ENCODE measurements at regions not wholly inside any gene's neighbourhood (a gene's known extent, or its start where the extent isn't known, plus 50 kb on each side); places are given as distances from the start of the nearest gene placed in this dataset.

DNA sequence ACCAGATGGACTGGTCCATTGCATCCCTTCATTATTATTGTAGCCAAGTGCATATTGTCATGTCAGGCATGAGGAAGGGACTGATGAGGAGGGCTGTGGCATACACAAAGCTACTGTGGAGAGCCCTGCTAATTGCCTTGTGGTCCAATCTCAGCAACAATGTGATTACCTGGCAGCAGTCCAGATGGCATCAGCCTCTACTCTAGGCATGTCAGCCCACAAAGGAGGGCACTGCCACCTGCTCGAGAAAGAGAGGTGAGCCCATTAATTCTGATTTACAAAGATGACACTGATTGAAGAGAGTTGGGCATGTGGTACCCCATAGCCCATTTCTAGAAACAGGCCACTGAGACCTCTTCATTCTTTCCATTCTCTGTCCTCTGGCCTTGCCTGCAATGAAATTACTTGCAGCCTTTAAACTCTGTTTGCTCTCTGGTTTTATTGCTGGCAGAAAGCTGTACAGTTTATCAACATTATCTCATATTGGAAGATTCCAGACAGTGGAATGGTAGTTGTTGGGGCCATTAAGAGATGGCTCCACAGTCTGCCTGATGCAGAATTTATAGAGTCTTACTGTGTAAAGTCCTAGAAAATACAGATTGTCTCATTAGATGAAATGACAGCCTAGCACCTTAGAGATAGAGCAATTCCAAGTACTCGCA is 307.7 kb downstream of the ARPP21 start:
- no peak for DNase-seq (ENCODE audit: low spot score)

DNA sequence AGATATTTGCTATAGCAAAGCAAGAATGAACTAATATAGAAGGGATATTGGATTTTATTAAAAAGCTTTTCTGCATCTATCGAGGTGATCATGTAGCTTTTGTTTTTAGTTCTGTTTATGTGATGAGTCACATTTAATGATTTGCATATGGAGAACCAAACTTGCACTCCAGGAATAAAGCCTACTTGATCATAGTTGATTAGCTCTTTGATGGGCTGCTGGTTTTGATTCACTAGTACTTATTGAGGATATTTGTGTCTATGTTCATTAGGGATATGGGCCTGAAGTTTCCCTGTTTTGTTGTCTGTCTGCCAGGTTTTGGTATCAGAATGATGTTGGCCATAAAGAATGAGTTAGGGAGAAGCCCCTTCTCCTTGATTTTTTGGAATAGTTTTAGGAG is 310.7 kb downstream of the ARPP21 start:
- no peak for DNase-seq (ENCODE audit: low spot score)

DNA sequence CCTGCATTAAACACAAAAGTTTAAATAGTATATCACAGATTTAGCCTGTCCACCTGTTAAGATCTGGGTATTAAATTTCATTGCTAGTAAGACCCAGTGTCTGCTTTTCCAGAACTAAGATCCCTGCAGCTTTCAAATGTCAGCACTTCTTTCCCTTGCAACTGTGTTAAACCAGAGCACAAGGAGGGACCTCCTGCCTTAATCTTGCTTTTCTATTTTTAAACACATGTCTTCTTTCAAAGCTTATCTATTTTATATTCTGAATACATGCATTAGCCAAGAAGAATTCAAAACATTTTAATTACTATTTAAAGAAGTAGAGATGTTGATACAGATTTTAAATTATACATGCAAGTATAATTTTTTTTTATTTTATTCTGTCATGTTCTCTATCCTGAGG is 315.1 kb downstream of the ARPP21 start:
- no peak for DNase-seq (ENCODE audit: low spot score)

DNA sequence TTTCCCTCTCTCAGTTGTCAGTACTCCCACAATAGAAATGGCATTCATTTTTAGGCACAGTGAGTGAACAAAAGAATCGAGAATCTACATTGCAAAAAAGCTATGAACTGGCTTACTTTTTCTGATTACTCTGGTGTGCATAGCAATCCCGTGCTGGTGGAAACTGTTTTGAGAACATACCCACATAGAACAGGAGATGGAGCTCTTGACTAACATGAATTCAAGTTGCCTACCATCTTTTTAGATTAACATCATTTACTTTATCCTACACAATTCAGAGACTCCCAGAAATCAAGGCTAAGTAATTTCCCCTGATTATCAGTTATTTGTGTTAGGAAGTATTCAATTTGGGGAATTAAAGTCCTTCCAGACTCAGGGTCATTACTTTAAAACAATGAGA is 326.6 kb downstream of the ARPP21 start:
- peak; percentile 59 for DNase-seq (ENCODE audit: low spot score)

DNA sequence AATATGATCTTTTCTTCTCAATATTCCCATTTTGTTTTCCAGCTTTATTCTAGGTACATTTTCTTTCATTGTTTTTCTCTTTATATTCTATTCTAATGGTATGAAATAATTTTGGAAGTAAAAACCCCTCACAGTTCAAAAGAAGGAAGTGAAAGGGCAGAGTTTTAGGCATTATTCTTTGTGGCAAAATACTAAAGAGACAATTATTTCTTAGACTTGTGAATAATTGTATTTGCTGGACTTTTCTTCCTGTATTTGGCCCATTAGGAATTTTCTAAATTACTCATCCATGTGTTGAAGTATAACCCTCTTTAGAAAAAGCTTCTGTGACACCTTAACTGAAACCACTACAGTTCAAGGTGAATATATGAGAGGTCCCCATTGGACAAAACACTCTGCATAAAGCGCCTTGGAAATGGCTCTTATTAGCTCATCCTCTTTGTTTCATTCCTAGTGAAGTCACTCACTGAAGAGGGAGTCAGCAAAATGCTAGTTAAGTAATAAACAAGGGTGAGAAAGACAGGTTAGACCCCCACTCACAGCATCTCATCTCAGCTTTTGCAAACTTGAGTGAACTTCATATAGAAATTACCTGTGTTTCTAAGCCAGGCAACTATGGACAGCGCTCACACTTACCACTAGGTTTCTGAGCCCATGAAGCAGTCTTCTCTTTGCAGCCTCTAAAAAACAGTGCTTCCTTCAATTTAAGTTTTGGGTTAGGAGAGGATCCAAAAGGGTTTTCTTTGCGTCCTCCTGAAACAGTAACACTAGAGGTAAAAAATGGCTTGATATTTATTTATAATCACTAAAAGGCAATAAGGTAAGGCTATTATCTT is 327.5 kb downstream of the ARPP21 start:
- DNase-seq (ENCODE audit: low spot score) = no peak

DNA sequence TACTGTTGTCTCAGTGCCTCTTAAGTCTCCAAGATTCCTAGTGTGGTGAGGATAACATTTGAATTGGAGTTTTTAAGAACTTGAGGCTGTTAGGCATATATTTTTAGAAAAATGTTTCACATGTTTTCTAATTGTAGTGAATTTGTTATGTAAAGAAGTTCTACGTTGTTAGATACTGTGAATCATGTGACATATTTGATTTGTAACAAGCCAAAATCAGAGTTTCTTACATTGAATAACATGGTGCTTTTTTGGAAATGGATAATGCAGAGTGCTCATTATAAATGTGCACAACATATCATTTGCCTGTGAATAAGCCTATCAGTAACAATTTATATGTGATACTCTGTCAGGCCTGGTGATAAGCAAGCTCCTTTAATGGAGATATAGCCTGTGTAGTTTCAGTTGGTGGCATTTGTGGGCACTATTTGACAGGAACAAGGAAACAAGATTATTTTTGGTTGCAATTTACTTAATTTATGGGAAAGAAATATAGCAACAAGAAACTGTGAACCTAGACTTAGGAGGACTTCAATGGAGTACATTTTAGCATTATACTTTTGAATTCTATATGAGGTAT is 328.8 kb downstream of the ARPP21 start:
- no peak for DNase-seq (ENCODE audit: low spot score)

DNA sequence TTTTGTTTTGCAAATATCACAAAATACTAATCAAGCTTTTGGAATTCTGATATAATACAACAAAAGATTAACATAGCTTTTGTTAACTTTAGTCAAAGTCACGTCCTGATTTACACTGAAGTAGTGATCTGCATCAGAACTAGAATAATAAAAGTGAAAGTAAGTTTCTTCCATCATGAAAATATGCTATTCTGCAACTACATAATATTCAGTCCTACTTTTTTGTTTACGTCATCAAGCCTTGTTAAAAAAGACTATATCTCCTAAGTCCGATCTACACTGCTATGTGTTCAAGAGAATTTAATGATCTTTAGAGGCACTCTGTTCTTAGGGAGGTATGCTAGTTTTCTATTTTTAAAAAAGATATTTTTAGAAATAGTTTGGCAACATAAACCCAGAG is 330.1 kb downstream of the ARPP21 start:
- no peak for DNase-seq (ENCODE audit: low spot score)

DNA sequence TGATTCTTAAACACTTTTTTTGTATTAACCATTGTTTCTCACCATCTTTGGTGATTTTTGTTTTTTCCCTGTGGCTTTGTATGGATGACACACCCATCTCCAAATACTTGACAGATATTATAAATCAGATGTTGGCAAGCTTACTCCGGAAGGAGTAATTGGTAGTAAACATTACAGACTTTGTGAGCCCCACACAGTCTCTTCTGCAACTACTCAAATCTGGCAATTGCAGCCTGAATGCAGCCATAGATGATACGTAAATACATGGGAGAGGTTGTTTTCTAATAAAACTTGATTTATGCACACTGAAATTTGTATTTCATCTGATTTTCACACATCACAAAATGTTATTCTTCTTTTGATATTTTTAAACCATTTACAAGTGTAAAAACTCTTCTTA is 331.5 kb downstream of the ARPP21 start:
- no peak for DNase-seq (ENCODE audit: low spot score)

DNA sequence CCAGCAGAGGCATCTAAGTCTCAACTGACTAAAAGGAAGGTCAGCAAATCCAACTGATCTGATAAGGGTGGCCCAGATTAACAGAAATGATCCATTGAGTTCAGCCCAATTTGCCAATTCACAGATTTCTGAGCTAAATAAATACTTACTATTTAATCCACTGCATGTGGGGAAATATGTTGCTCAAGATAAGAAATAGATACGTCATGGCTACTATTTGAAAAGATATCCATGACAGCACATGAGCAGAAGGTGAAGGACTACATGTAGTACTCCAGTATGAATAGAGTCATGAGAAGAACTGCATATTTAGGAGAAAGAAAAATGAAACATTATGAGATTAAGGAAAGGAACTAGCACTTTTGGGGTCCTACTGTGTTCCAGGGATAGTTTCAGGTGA is 332.4 kb downstream of the ARPP21 start:
- no peak for DNase-seq (ENCODE audit: low spot score)

DNA sequence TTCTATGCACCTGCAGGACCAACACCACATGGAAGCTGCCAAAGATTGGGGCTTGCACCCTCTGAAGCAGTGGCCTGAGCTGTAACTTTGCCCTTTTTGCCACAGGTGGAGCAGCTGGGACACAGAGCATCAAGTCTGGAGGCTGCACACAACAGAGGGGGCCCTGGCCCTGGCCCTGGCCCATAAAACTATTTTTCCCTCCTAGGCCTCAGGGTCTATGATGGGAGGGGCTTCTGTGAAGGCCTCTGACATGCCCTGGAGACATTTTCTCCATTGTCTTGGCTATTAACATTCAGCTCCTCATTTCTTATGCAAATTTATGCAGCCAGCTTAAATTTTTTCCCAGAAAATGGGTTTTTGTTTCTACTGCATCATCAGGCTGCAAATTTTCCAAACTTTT is 335.5 kb downstream of the ARPP21 start:
- DNase-seq (ENCODE audit: low spot score) = no peak

DNA sequence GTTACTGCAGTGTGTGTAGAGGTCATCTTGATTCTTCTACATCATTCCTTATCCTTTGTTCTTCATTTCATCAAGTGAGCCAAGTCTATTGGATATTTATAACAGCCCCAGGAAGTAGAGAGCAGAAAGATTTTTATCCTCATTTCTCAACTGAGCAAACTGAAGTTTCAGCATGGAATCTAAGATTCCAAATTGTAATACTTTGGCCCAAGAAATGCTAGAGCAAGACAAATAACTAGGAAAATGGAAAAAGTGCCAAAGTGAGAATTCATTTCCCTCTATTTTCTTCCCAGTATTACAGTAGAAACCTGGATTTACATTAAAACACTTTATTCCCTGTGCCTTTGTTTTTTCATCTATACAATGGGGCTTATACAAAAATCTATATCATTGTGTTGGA is 346.8 kb downstream of the ARPP21 start:
- DNase-seq (ENCODE audit: low spot score) = no peak

DNA sequence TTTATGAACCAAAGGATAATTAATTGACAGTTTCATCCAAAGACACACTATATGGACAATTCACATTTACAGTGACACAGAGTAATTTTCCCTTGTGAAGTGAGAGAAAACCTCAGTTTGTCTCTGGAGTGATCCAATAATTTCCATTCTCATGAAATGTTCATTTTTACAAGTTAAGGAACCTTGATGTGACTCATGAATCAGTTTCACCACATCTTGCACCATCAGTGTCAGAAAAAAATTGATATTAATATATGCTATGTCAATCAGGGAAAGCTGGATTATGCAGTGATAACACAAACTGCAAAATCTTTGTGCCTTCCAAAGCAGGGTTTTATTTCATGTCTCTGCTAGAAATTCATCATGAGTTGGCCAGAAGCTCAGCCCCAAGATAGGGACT is 348.1 kb downstream of the ARPP21 start:
- peak; percentile 17 for DNase-seq (ENCODE audit: low spot score)

DNA sequence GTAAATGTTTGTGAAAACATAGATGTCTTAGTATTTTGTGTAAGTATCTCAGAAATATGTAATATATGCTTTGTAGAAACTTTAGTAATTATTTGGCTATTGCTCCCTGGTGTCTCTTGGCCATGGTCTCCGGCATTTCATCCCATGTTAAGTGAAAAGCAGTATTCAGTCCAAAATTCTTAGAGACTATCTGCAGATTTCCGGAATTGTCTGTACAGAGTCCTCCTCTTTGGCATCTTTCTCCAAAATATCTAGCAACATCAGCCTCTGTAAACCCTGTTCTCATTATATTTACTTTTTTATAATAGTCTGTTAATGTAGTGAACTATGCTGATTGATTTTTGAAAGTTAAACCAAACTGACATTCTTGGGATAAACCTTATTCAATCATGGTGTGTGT is 352.7 kb downstream of the ARPP21 start:
- no peak for DNase-seq (ENCODE audit: low spot score)

DNA sequence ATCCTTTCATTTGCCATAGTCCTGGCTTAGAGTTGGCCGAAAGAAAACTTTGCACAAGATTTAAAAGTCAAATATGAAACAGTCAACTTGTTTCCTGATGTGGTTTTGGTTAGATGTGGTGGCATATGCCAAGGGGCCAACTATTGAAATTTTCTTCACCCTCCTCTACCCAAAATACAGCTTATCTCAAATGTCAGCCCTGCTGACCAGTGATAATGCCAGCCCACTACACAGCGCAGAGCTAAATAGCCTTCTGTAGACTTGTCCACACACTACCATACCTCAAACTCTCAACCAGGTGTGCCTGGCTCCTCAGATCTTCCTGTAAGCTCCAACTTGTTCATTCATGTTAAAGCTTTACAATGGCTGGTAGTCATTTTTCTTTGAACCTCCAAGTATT is 368.5 kb upstream of the STAC start:
- DNase-seq (ENCODE audit: low spot score) = no peak

DNA sequence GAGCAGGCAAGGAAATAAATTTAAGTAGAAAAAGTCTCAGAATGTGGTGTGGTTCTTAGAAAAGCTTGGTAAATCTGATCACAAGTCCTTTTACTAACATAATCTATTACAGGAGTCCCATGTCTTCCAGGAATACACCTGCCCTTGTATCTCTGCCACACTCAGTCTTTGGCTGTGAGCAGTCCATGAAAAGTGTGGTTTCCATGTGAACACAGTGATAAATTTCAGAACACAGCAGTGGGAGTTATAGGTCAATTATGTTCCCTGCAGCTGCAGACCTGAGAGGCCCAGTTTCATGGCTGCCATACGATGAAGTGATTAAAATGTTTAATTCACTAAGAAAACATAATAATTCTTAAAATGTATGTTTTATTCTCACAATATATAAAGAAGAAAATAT is 366.9 kb upstream of the STAC start:
- no peak for DNase-seq (ENCODE audit: low spot score)

DNA sequence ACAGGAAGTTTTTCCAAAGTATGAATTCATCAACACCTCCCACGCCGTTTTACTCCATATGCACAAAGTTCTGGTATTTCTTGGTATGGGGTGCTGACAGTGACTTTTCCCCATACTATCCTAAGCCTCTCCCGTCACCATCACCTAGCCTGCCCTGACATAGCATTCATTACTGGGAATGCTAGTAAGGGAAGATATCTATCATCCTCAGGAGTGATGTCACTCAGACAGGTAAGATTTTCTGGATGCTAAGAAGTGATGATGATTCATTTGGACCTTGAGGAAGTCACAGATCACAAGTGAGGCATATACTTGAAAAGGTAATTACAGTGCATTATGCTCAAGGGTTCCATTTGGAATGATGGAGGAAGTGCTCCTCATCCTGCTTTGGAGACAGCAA is 355.1 kb upstream of the STAC start:
- DNase-seq (ENCODE audit: low spot score) = no peak

DNA sequence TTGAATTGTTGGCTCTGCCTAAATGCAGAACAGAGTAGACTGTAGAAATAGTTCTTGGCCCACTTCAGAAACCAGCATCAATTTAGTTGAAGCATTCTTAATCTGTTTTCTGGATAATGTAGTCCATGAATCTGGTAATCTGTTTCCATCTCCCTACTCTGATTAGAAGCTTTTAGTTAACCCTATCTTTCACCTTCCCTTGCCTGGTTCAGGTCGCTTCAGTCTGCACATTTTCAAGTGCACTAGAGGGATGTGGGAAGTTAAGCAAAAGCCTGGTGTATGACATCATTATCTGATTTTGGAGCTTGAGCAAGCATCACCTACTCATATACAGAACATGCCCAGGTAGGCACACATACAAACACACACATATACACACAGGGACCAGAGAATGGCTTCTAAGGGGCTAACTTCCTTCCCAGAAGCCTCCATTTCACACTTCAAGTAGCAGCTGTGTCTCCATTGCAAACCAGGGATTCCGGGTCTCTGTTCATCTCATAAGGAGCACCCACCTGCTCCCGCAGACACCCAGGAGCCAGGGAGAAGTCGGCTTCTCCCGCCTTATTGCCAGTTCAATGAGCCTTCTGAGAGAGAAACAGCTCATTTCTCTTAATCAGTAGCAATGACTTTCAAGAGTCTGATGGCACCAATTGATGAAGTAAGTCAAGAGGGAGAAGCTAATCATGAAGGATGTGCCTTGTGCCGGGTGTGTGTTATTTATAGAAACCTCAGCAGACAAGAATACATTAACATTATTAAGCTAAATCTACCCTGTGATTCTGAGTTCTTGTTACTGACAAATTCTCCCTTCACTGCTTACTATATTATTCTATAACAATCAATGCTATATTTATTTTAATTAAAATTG is 347.9 kb upstream of the STAC start:
- peak; percentile 1 for DNase-seq (ENCODE audit: low spot score)

DNA sequence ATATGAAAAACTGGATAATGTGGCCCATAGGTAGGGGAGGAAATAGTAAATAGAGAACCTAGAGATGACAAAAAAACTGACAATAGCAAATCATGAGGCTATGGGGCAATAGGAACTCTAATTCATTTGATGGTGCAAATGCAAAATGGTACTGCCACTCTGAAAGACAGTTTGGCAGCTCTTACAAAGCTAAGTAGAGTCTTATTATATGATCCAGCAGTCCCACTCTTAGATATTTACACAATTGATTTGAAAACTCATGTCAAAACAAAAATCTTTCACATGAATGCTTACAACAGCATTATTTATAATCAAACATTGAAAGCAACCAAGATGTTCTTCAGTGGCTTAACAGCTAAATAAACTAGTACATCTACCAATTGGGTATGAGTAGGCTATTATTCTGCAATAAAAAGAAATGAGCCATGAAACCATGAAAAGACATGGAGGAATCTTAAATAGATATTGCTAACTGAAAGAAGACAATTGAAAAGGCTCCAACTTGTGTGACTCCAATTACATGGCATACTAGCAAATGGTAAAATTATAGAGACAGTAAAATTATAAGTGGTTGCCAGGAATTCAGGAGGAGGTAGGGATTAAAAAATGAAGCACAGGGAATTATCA is 321.8 kb upstream of the STAC start:
- no peak for DNase-seq (ENCODE audit: low spot score)

DNA sequence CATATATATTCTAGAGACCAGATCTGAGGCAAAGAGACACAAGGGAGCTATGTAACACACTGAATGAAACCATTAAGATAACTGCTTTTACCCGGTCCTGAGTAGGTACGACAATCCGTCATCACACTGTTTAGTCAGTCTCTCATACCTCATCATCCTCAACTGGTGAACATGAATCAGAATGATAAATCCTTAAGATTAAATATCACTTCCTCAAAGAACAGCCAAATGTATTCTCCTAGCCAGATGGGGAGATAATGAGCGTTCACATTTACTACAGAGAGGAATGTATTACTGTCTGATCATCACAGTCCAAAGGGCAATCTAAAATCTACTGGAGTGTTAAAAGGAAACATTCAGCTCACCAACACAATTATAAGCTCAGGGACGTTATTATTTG is 319.4 kb upstream of the STAC start:
- no peak for DNase-seq (ENCODE audit: low spot score)

DNA sequence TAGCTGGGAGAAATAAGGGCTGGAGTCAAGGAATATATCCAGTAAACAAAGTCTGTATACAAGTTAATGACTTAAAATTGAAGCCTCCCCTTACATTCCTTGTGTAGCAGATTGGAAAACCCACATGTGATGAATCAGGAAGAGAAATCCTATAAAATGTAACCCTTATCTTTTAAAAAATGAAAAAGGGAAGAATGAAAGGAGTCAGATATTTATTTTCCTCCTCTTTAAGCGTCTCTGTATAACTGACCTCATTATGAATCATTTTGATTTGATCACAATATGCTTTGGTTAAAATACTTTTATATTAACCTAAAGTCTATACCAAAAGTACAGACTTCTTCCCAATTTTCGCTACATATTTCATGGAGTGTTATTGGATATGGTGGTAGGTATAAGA is 316.3 kb upstream of the STAC start:
- DNase-seq (ENCODE audit: low spot score) = no peak

DNA sequence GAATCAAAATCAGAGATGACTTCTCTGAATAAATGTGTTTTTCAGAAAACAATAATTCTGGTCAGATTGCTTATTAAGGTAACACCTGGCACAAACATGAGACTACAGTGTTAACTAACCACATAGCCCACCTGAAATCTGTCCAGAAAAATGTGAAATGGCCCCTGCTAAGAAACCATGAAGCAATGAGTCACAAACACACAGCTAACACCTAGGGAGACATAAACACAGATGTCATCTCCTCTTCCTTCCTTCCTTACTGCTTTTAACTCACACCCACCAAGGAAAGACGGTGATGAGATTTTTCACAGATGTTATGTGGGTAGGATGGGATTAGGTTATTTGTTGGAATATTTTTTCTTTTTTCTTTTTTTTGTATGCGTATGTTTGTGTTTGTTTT is 315.0 kb upstream of the STAC start:
- no peak for DNase-seq (ENCODE audit: low spot score)

DNA sequence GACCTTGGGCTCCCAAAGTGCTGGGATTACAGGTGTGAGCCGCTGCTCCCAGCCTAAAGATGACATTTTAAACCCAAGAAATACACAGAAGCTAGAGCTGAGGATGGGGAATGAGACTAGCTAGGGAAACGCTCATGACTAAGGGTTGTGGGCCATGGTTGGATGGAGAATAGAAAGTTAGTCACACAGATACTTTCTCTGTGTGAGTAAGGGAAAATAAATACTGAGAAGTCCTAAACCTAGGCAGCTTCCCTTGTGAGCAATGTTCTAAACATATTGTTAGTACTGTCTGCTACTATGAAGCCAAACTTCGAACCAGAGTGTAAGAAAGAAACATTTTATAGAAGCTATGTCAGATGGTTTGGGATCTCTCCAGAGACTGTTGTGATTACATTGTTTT is 304.8 kb upstream of the STAC start:
- no peak for DNase-seq (ENCODE audit: low spot score)

Data from putamen (tissue), 1 donor.